NCI-H2227 (cell line): ENCODE measurements at regions not wholly inside any gene's neighbourhood (a gene's known extent, or its start where the extent isn't known, plus 50 kb on each side); places are given as distances from the start of the nearest gene placed in this dataset.

Experiments used
- DNase-seq: peaks from one replicate; lab custom pipeline; 2025; ENCODE audit not compliant: unreplicated experiment; lab: John Stamatoyannopoulos, UW

DNA sequence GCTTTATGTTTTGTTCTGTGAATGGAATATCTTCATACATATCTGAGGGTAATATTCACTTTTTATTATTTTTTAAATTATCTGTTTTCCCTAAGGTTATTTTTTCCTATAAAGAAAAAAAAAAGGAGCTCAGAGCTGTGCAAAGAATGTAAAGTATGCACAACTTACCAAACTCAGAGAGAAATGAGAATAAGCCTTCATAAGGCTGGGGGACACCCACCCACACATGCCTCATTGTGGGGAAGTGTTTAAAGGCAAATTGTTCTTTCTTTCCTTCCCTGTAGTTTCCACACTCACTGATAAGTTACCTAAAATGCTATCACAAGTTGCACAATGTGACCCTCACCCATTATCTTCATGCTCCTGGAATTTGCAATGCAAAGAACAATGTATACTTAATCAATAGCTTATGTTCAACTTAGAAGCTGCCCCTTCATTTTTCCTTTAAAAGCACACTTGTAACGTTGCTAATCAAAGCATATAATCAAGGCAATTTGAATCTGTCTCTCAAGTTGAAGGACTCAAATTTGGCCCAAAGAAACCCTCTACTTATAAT, 108.1 kb downstream of the GNAT3 start:
- no peak for DNase-seq

DNA sequence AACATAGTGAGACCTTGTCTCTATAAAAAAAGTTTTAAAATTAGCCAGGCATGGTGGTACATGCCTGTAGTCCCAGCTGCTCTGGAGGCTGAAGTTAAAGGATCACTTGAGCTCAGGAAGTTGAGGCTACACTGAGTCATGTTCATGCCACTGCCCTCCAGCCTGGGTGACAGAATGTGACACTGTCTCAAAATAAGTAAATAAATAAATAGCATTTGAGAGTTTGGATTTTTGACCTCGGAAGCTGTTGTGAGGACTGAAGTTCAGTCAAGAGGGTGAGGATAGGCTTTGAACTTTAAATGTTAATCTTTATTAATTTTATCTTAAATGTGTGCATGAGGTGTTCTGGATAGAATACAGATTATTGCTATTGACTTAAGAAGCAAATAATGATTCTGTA, 110.2 kb downstream of the GNAT3 start:
- DNase-seq = no peak

DNA sequence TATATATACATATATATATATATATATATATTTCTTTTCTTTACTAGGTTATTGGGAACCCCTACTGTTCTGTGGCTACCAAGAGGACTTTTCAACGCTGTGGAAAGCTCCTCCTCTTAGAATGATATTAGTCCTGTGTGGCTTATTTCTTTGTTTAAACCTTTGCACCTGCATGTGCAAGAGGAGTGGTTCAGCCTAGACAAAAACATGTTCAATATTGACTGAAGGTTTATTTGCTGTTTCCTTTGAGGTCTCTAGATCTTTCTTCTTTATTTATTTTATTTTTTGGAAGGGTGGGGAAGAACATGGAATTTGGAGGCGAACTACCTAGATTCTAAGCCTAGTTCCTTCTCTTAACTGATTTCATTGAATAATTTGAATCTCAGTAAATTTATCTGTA, 118.1 kb downstream of the GNAT3 start:
- DNase-seq = no peak

DNA sequence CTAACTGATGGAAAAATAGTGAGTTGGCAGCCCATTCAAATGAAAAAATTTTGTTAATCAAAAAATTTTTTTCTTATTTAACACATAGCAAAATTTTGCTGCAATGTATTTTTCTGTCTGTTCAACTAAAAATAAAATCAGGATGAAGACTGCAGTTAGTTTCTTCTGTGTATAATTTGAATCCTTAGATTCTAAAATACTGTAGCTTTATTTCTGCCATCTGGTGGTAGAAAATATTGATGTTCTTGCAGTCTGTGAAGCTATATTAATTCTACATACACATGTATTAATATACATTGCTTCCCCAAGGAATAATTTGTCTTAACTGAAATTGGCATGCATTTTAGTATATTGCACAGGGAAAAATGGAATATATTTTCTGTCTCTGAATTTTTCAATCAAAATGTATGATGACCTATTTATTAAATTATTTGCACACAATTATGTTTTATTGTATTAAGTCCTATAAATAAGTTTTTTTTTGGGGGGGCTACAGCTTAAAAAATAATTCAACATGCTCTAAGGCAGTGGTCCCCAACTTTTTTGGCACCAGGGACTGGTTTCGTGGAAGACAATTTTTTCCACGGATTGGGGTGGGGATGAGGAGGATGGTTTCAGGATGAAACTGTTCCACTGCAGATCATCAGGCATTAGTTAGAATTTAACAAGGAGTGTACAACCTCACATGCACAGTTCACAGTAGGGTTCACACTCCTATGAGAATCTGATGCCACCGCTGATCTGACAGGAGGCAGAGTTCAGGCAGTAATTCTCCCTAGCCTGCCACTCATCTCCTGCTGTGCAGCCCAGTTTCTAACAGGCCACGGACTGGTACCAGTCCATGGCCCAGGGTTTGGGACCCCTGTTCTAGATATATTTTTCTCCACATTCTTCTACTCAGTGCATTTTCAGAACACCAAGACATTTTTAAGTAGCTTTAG, 119.4 kb downstream of the GNAT3 start:
- peak; percentile 60 for DNase-seq

DNA sequence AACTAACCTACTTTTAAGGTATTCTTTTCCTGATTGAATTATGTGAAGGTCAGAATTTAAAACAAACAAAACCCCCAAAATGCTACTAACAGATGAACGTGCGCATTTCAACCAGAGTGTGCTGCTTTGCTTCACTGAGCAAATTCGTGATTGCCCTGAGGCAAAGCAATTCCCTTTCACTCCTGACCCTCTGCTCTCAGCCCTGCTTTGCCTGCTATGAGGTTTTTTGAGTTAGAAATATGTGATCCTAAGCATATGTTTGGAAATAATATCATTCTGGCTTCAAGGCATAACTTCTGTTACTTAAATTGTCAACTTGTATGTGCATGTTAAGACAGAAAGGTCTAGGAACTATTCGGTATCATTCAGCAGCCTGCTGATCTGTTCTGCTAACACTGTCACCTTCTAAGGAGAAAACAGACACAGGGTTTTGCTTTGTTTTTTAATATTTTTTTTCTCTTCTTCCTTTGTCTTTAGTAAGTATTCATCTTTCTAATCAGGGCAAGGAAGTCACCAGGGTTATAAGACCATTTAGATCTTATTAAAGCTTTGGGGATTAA, 124.2 kb downstream of the GNAT3 start:
- DNase-seq = no peak

DNA sequence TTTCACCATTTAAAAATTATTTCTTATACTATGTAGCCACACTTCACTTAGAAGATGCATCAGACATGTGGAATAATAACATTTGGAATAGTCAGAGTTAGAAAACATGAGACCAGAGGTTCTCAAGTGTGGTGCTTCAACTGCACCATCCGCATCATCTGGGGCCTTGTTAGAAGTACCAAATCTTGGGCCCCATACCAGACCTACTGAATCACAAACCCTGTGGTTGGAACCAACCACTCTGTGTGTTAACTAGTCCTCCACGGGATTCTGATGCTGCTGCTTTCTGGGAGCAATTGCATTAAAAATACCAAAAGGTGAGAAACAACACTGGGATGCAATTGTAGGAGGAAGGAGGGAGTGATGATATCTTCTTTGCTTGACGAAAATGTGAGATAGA, 125.2 kb downstream of the GNAT3 start:
- DNase-seq = no peak

DNA sequence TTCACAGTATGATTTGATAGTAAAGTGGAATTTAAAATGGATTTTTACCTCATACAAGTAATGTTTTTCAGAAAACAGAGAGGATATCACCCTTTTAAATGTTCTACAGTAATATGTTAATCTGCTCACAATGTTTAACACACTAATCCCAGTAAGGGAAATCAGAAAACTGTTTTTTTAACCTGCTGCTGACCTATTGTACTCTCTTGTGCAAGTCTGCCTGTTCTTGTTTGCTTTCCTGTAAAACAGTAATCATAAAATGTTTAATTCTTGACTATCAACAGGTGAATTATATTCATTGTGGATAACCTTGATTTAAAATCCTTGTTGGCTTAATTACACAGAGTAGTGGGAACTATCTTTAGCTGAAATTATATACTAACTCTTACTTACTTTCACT, 126.4 kb downstream of the GNAT3 start:
- DNase-seq = no peak

DNA sequence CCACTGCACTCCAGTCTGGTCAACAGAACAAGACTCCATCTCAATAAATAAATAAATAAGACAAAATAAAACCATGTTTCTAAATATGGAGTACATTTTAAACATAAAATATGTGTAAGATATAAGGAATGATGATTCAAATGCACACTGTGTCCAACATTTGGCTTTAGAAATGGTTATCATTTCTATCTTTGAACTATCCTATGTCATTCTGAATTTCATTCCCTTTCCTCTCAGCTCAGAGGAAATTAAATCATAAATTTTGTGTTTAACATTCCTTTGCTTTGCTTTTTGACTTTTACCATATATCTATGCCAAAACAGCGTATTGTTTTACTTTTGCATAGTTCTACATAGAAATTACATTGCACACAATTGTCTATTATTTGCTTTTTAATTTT, 130.9 kb downstream of the GNAT3 start:
- DNase-seq = no peak

DNA sequence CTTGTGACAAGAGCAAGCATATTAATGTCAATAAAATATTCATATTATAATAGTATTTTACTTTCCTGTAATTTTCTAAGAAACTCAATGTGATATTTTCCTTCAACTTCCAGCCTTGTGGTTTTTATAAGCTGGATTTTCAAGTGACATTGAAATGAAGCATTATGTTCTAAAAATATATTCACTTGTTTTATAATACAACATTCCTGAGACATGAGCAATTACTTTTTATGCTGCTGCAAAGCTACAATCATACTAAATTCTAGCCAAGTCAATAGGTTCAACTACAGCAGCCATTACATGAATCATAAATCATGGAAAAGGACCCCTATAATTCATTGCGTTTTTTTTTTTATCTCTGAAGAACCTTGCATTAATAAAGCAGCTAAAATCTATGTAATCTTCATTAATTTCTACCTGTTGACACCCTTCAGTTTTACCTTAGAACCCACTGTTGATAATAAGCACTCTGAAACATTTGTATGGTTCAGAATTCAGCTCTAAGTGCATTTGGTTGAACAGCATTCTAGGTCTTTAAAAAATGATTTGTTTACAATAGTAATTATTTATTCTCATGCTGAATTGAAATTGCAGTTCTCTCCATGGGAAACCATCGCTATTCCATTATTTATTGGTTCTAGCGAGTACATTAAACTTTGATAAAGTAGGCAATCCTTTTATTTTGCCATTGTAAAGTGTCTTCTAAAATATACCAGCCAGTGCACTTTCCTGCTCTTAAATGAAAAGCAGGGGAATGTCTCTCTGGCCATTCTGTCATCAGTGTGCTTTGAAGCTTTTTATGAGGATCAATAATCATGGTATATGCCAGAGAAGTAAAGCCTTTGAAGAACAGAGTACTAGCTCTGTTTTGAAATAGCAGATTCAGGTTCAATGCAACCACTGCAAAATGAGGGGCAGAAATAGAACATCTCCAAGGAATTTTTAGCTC, 132.6 kb downstream of the GNAT3 start:
- peak; percentile 86 for DNase-seq

DNA sequence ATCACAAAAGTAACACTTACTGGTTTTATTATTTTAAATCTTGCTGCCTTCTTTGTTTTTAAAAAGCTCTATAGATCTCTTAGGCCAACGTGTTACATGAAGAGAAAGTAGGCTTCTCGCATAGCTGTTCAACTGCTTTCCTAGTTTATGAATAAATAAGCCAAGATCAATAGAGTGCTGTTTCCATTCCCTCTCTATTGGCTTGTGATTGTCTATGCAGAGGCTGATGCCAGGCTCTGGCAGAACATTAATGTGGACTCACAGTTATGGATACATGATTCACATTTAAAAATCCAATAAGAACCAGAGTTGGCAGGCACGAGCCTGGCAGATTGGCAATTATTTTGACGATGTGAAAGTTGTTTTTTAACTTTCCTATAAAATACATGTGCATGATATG, 137.5 kb downstream of the GNAT3 start:
- DNase-seq = peak; percentile 13

DNA sequence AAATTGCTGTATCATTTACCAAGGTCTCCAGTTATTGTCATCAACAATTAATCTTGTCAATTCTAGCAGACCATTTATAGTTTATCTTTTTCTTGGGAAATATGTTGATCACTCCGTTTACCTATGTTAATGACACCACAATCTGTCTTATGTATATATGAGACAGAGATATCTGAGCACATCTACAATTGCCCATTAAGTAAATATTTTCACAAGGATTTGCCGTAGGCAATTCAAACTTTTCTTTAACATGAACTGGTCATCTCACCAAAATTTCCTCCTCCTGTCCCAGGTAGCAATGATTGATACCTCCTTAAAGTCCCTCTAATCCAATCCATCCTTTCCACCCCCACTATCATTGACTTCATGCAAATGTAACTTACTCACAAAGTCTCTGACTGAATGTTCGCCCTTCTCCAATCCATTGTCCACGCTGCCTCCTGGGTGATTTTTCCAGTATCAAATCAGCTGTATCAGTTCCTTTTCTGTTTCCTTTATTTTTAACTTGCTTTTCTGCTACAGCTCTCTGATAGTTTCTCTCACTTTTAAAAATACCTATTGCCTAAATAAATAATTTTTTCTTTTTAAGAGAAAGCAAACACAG, 138.3 kb downstream of the GNAT3 start:
- DNase-seq = peak; percentile 29

DNA sequence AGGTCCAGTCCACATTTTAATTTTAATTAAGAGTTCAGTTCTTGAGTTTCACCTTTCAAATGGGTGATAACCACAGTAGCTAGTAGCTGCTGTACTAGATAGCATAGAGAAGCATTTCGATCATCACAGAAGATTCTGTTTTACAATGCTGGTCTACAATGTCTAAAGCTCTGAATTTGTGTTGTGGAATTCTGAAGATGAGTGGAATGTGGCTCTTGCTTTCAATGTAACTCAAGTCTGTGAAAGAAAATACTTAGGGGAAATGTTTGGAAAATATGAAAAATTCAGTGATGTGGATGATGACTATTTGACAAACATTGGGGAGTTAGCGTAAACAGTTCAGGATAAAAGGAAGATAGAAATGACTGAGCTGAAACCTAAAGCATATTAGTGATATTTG, 139.4 kb downstream of the GNAT3 start:
- no peak for DNase-seq

DNA sequence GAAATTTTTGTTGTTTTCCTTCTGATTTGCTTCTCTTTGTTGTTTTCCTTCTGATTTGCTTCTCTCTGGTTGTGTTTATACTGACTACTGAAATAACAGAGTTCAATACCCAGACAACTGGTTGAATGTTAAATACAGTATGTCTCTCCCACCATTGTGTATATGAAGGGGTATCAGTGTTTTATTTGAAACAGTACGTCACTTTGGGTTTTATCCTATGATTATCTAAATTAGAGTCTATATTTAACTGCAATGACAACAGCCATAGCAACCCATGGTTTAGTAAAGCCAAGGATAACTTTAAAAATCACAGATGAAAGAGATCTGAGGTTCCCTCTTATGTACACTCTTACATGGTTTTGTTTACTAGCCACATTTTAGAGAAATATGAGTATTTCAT, 141.3 kb downstream of the GNAT3 start:
- peak; percentile 83 for DNase-seq

DNA sequence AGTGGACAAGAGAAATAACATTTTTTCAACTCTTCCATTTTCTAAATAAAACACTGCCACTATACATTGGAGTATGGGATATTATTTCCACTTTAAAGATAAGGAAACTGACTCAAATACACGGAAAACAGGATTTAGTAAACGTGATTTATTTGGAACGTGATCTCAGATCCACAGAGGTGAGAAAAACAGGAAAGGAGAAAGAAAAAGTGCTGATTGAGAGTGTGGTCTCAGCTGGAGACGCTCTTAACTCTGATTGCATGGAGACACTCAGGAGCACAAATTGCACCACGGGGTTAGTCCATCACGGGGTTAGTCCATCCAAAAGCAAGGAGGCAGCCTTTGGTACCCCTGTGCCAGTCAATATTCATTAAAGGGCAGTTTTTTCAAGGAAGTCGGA, 142.5 kb downstream of the GNAT3 start:
- DNase-seq = peak; percentile 76

DNA sequence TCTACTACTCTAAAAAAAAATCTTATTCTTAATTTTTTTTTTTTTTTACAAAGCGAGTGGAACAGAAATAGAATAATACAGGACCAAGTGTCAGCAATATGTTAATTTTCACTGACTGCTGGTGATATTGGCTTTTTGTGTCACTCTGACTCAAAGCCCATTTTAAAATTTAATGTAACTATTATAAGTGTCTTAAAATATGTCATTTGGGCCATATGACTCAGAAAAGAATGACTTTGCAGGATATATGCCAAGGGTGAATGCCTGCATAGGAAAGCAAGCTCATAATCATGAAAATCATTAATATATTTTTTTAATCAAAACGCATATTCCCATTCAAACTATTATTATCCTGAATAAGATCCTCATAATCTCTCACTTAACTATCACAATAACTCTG, 149.2 kb downstream of the GNAT3 start:
- DNase-seq = no peak

DNA sequence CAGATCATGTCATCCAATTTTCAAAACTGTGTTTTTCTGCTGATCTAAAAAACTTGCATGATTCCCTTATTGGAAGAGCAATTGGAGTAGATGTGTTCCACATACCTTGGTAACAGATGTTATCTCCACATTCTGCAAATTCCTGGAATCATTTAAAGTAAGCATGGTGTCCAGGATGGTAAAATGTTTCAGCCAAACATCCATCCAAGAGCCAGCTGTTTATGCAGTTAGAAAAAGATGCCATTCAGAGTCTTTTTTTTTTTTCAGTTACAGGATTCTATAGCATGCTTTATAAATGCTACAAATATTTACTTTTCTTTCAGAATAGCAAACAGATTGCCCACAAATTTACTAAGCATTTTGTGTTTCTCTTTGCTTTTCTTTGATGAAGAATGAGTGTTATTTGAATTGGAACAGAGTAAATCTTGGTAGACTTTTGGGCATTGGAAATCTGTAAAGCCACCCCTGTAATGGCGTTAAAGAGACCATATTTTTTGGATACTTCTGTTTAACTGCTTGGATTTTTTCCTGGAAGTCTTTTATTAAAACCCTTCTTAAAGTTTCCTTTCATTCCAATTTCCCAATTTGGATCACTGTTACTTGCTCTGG, 149.8 kb downstream of the GNAT3 start:
- DNase-seq = no peak

DNA sequence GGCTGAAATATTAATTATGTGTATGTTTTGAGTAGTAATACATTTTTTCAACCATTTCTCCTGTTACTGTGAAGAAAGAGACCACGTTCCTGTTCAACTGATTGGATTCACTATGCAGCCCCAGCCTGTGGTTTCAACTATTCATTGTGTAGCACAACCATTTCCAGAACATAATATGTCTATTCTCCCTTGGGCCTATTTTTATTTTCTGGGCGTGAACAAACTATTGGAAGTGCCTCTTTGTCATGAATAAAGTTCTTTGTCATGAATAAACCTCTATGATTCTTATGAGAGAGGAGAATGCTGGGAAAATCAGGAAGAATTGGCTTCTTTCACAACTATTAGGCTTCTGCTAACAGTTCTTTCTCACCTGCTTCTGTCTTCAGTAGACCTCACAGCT, 152.4 kb downstream of the GNAT3 start:
- no peak for DNase-seq

DNA sequence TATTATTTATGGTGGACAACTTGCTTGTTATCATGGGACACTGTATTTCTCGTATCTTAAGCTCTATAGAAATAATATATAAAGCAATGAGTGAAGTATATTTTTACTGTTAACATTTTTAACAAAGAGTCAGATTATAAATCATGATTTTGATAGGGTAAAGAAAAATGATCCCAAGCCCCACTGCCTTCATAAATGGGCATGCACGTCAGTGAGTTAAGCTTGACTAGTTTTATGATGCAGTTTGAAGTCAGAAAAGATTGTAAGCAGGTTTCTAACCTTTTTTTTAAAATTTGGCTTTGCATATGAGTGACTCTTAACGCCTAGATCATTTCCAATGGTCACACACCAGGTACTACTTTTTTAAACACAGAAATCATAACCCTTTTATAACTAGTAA, 152.8 kb downstream of the GNAT3 start:
- DNase-seq = no peak

DNA sequence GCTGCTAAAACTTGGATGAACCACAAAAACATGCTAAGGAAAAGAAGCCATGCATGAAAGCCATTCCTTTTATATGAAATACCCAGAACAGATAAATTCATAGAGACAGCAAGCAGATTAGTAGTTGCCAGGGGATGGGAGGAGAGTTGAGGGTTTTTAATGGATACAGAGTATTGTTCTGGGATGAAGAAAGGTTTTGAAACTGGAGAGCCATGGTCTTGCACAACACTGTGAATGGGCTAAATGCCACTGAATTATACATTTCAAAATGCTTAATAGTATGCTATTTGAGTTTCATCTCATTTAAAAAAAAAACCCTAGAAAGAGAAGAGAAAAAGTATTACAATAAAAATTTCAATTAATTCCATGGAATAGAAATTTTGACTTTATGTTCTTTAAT, 154.3 kb downstream of the GNAT3 start:
- peak; percentile 24 for DNase-seq

DNA sequence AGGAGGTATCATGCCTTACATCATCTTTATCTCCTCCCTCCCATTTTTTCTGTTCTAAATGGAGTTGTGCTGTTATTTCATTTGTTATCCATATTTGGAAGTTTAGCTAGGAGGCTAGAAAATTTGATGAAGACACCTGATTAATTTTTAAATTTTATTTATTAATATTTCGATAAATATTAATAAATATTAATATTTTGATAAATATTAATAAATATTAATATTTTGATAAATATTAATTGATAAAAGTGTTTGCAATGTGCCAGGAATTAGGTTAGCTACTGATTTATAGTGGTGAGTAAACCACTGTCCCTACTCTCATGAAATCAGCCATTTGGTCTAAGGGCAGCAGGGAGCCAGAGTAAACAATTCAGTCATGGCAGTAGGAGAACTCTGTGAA, 161.4 kb downstream of the GNAT3 start:
- no peak for DNase-seq
